ENCODE measurements at regions not wholly inside any gene's neighbourhood (a gene's known extent, or its start where the extent isn't known, plus 50 kb on each side); places are given as distances from the start of the nearest gene placed in this dataset.

- Mint-ChIP-seq H3K4me3 (ENCODE audit: unreplicated experiment) (no peak overlapping the region), H3K9me3 (ENCODE audit: unreplicated experiment) (no peaks in the 10 kb centered on the region), H3K27ac (ENCODE audit: unreplicated experiment) (no peak overlapping the region), H3K4me1 (ENCODE audit: low read depth, unreplicated experiment) (no peaks in the 10 kb centered on the region), H3K36me3 (ENCODE audit: insufficient read depth, unreplicated experiment) (no peaks in the 10 kb centered on the region), H3K27me3 (ENCODE audit: insufficient read depth, unreplicated experiment) (peaks cover 5% of the 10 kb centered on the region)
- intact Hi-C loops (cut with micrococcal nuclease; ENCODE audit: unreplicated experiment) = no loop called here
- CTCF ChIA-PET = no interaction called here
- Histone ChIP-seq H3K36me3 (ENCODE audit: control insufficient read depth, insufficient read depth, low read length) (no peaks in the 10 kb centered on the region), H3K27me3 (replicated peaks; ENCODE audit: control insufficient read depth, insufficient read depth, low read length) (no peaks in the 10 kb centered on the region), H3K4me1 (no peaks in the 10 kb centered on the region), H3K4me3 (ENCODE audit: low read depth, low read length) (no peak overlapping the region), H3K9me3 (no peaks in the 10 kb centered on the region)
- POLR2A ChIA-PET = no interaction called here
- no peak for TF ChIP-seq CTCF (IDR thresholded peaks at IDR 0.05; ENCODE audit: insufficient read depth in 1 of 2, low read depth in 1 of 2, low read length in 1 of 2, severe bottlenecking in 1 of 2, unreplicated experiment in 1 of 2)
- DNase-seq = no peak
- no TSS peak for BruUV-seq (replicated peaks)
Observed at GRCh38 chr1:30302858-30303257, 420.5 kb downstream of the MATN1 start.

GRCh38 chr1:30300669-30301068 lies 422.7 kb downstream of the MATN1 start:
- H3K4me3 Mint-ChIP-seq (ENCODE audit: unreplicated experiment) = no peak overlapping the region
- BruUV-seq (replicated peaks) = no TSS peak
- no peaks in the 10 kb centered on the region for H3K36me3 ChIP-seq (ENCODE audit: control insufficient read depth, insufficient read depth, low read length)
- no peak overlapping the region for H3K4me3 ChIP-seq (ENCODE audit: low read depth, low read length)
- POLR2A ChIA-PET = no interaction called here
- CTCF ChIA-PET = no interaction called here
- no peaks in the 10 kb centered on the region for H3K9me3 Mint-ChIP-seq (ENCODE audit: unreplicated experiment)
- H3K36me3 Mint-ChIP-seq (ENCODE audit: insufficient read depth, unreplicated experiment) = no peaks in the 10 kb centered on the region
- no peaks in the 10 kb centered on the region for H3K9me3 ChIP-seq
- DNase-seq = no peak
- no peak overlapping the region for H3K27ac Mint-ChIP-seq (ENCODE audit: unreplicated experiment)
- no peak for TF ChIP-seq CTCF (IDR thresholded peaks at IDR 0.05; ENCODE audit: insufficient read depth in 1 of 2, low read depth in 1 of 2, low read length in 1 of 2, severe bottlenecking in 1 of 2, unreplicated experiment in 1 of 2)
- peaks cover 2% of the 10 kb centered on the region for H3K27me3 Mint-ChIP-seq (ENCODE audit: insufficient read depth, unreplicated experiment)
- H3K4me1 ChIP-seq = no peaks in the 10 kb centered on the region
- no peaks in the 10 kb centered on the region for H3K4me1 Mint-ChIP-seq (ENCODE audit: low read depth, unreplicated experiment)
- intact Hi-C loops (cut with micrococcal nuclease; ENCODE audit: unreplicated experiment) = no loop called here
- no peaks in the 10 kb centered on the region for H3K27me3 ChIP-seq (replicated peaks; ENCODE audit: control insufficient read depth, insufficient read depth, low read length)

- Histone ChIP-seq H3K36me3 (ENCODE audit: control insufficient read depth, insufficient read depth, low read length) (no peaks in the 10 kb centered on the region), H3K9me3 (no peaks in the 10 kb centered on the region), H3K4me1 (no peaks in the 10 kb centered on the region), H3K4me3 (ENCODE audit: low read depth, low read length) (no peak overlapping the region), H3K27me3 (replicated peaks; ENCODE audit: control insufficient read depth, insufficient read depth, low read length) (no peaks in the 10 kb centered on the region)
- DNase-seq = no peak
- Mint-ChIP-seq H3K9me3 (ENCODE audit: unreplicated experiment) (no peaks in the 10 kb centered on the region), H3K27me3 (ENCODE audit: insufficient read depth, unreplicated experiment) (peaks cover under 1% of the 10 kb centered on the region), H3K4me3 (ENCODE audit: unreplicated experiment) (no peak overlapping the region), H3K27ac (ENCODE audit: unreplicated experiment) (no peak overlapping the region), H3K36me3 (ENCODE audit: insufficient read depth, unreplicated experiment) (no peaks in the 10 kb centered on the region), H3K4me1 (ENCODE audit: low read depth, unreplicated experiment) (no peaks in the 10 kb centered on the region)
- ChIA-PET CTCF (no interaction called here), POLR2A (no interaction called here)
- intact Hi-C loops (cut with micrococcal nuclease; ENCODE audit: unreplicated experiment) = no loop called here
- no peak for TF ChIP-seq CTCF (IDR thresholded peaks at IDR 0.05; ENCODE audit: insufficient read depth in 1 of 2, low read depth in 1 of 2, low read length in 1 of 2, severe bottlenecking in 1 of 2, unreplicated experiment in 1 of 2)
- BruUV-seq (replicated peaks) = no TSS peak
Observed at GRCh38 chr1:30299393-30299792, 424.0 kb downstream of the MATN1 start.
